Activated CD8-positive, alpha-beta memory T cell treated with anti-CD3 and anti-CD28 coated beads, Interleukin-2, amount 50 U/mL, for 48 hours (primary cell): ENCODE measurements at regions not wholly inside any gene's neighbourhood (a gene's known extent, or its start where the extent isn't known, plus 50 kb on each side); places are given as distances from the start of the nearest gene placed in this dataset.
"Not testable (repeated sequence)": the region's sequence is repeated elsewhere in the genome, so short reads cannot be mapped to it uniquely, and the experiment has no call there.

Experiments
- DNase-seq: peaks from one replicate; pipeline ENCODE4 v3.0.0-alpha.2; 2020

DNA sequence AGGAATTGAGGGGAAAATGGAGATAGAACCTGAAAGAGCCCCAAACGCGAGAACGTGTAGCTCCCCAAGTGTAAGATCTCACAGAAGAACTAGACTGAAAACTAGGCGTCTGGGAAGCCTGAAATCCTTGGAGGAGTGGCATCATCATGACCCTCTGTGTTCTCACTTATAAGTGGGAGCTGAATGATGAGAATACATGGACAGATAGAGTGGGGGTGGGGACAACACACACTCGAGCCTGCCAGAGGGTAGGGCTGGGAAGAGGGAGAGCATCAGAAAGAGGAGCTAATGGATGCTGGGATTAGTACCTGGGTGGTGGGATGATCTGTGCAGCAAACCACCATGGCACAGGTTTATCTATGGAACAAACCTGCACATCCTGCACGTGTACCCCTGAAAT is 258.7 kb upstream of the NOTCH2NLA start:
- DNase-seq, result not testable (repeated sequence)

DNA sequence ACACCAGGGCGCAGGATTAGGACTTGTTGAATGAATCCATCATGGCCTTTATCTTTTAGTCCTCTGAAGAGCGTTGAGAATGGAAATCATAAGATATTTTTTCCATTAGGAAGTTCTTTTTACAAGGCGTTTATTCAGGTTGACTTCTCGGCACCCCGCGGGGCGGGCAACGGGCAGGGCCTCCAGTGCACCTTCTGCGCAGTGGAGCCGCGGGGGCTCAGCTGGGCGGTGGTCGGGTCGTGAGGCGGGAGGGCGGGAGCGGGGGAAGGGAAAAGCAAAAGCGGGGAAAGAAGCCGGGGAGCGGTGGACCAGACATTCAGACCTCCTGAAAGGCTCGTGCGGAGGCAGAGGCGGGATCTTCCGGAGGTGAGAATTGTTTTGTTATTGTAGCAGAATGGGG is 258.3 kb upstream of the NOTCH2NLA start:
- DNase-seq, result not testable (repeated sequence)

DNA sequence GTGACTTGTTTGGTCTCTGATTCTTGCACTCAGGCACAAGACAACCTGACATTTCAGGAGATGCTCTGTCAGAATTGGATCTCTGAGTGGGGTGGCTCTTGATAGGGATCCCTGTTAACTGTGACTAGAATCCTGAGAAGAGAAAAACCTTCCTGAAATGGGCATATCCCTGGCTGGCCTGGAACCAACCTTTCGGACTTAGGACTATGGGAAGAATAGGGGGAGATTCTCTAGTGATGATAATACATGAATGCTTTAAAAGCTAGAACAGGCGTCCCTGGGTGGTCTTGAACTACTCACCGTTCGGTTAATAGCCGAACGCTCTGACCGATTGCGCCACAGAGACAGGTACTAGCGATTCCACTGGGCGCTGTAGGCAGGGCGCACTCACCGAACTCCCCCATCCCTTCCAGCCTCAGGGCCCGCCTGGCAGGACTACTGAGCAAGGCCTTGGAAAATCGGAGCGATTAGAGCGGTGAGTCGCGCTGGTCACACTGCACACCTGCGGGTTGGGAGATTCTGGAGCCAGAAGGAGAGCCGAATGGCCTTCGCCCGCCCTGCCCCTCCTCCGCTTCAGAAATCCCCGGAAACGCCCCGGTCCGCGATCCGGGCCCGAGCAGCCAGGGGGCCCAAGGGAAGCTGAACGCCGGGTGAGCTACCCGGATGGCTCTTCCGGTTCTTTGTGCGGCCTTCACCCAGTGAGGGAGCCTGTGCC is 257.6 kb upstream of the NOTCH2NLA start:
- not testable (repeated sequence) for DNase-seq

DNA sequence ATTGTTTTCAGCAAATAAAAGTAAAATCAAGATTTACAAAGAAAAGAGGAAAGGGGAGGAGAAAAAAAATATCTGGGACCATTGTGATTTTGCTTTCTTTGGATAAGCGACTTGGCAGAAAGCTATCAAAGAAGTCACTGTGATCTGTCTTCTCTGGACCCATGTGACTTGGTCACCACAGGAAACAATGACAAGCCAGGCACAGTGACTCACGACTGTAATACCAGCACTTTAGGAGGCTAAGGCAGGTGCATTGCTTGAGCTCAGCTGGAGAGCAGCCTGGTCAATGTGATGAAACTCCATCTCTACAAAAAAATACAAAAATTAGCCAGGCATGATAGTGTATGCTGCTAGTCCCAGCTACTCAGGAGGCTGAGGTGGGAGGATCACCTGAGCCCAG is 255.4 kb upstream of the NOTCH2NLA start:
- not testable (repeated sequence) for DNase-seq

DNA sequence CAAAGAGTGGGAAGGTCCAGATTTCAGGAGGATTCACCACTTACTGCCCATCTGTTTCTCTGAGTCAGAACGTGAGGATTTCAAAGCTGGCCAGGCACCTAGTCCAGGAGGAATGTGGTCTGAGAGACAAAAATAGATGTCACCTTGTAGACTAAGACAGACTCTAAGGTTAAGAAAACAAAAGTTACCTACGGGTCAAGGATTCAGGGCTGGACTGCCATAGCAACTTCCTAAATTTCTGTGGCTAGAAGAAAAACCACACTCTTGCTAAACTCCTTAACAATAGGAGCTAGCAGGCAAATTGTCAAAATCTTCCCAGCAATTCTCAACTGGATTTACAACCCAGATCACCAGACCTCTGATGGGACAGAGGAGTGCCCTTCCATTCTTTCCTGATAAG is 250.4 kb upstream of the NOTCH2NLA start:
- not testable (repeated sequence) for DNase-seq

DNA sequence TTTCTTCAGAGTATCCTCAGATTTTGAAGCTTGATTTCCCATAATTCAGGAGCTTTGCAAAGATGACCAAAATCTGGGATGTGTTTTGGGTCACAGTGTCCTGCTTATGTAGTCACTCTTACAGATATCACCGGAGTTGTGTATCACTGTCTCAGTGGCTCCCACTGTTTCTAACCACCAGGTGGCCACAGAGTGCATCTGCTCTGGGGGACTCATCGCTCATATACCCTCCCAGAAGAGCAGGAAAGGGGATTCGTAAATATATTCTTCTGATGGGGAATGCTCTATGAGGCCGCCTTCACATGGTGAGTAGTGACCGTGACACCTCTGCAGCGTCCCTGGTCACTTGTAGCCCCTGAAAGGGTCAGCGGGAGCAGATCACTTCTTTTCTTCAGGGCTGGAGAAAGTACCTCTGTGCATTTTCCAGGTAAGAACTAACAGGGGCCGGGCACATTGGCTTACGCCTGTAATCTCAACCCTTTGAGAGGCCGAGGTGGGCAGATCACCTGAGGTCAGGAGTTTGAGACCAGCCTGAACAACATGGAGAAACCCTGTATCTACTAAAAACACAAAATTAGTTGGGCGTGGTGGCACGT is 249.4 kb upstream of the NOTCH2NLA start:
- not testable (repeated sequence) for DNase-seq

DNA sequence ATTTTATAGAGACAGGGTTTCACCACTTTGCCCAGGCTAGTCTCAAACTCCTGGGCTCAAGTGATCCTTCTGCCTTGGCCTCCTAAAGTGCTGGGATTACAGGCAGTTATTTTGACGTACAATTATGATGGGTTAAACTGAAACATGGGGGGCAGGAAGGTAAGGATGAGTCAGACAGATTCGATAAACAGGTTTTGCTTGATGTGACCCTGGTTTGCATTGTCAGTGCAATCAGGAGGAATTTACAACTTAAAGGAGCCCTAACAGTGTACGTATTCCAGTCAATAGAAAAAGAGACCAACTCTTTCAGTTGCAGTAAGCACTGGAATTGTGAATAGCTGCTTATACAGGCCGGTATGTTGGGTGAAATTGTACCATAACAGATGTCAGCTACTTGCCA is 246.3 kb upstream of the NOTCH2NLA start:
- not testable (repeated sequence) for DNase-seq

DNA sequence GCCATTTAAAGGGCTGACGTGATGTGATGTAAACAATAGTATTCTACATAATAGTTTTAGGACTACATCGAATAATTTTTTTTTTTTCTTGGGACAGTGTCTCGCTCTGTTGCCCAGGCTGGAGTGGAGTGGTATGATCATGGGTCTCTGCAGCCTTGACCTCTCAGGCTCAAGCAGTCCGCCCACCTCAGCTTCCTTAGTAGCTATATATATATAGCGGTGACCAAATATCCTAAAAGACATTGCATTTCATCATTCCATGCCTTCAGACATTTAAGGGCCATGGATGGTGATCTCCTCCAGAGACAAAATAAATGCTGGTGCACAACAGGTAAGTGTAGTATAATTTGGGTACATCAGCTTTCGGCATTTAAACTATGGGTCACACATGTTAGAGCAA is 245.4 kb upstream of the NOTCH2NLA start:
- DNase-seq, result not testable (repeated sequence)

DNA sequence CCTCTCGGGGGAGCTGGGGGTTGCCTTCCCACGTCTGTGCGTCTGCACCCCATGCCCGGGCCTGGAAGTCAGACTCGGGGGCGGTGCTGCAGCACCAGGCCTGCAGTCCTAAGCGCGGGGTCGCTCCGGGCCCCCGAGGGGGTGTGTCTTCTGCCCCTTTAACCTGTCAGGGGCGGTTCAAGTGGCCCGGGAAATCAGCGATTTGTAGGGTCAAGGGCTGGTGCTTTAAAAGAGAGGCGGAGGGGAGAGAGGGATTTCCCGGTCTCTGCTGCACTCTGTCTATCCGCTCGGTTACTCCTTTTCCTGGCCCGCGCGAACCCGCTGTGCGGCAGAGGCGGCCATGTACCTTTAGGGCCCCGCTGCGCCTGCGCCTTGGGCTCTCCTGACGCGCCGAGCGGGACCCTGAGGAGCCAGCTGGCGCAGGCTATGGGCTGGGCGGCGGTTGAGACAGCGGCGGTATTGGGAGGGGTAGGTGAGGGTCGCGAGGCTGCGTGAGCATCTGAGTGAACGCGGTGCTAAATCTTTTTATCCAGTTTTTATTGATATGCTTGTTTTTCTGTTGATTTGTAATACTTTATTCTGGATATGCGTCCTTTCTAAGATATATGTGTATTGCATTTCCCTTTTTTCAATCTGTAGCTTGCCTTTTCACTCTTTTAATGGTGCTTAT is 243.5 kb upstream of the NOTCH2NLA start:
- peak; percentile 89 for DNase-seq

DNA sequence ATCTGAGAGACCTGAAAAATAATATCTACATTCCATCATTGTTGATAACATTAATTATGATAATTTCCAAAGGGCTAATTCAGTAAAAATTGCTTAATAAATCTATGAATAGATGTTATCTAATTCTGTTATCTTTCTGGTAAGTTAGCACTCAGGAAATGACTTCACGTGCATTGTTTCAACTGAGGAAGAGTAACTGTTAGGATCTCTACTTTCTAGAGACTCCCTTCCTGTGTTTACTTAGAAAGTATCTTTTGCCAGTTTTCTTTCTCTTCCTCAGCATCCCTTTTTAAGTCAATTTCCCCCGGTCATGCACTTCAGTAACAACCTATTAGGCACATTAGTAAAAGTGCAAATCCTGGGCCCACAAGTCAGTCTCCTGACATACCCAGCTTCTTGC is 231.1 kb upstream of the NOTCH2NLA start:
- DNase-seq, result not testable (repeated sequence)

DNA sequence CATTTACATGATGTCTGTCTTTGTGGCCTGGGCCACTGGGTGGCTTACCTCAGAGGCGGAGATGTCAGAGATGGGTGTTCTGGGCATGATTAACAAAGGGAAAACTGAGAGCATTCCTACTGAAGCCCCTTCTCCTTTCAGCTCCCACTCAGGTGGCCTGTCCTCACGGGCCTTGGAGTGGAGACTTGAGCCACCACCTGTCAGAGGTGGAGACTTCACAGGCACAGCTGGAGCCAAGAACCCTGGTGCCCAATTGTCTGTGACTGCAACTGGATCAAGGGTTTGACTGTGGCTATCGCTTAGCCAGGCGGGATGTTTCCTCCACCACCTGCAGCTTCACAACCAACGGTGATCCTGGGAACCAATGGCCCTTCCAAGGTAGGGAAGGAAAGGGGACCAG is 230.5 kb upstream of the NOTCH2NLA start:
- DNase-seq, result not testable (repeated sequence)

DNA sequence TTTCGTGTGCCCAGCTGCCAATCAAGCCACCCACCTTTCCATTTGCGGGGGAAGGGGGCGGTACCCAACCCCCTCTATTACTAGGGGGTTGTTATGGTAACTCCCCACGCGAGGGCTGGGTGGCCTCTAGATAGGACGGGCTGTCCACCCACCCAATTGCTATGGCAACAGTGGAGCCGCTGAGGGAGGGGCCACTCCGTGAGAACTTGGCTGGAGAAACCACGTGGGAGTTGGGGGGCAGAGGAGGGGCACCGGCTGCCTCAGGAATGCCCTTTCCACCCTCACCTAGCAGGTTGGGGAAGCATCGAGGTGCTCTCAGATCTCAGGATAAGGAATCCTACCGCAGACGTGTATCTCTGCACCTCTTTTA is 220.0 kb upstream of the NOTCH2NLA start:
- not testable (repeated sequence) for DNase-seq

DNA sequence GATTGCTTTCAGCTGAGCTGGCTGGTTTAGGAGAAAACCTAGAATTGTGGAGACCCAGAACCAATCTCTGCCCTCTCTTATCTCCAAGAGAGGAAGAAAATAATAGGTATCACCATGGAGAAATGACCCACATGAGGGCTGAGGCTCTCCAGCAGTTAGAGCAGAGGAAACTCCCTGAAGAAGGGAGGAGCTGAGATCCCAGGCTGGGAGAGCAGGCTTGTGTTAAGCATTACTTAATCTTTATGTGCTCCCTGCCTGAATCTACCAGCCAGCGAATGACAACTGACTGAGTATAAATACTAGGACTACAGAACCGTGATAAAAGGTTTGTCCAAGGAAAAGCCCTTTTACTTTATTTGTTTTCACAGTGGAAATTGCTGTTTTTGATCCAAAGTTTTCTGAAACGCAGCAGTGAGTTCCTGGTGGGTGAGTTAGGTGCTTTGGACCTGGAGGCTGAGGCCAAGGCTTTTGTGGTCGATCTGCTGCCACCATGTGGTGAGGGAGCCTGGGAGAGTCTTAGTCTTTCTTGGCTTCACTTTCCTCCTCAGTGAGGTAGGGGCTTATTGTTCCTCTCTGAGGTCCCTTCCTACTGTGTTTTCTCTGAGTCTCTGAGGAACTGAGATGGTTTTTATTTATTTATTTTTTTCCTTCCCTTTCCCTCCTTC is 219.5 kb upstream of the NOTCH2NLA start:
- not testable (repeated sequence) for DNase-seq

DNA sequence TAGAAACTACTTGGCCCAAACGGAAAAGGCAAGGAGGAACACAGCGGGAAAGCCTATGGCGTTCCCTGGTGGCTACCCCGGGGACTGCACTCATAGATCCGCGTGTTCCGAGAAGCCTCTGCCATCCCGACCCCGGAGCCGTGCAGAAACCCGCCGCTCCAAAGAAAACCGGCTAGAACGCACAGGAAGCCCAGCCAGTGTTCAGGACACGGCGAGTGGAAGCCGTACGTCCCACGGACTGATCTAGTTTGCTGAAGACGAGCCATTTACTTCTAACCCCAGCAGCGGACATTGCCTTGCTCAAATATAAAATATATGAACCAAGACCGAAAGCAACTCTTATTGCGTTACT is 215.0 kb upstream of the NOTCH2NLA start:
- DNase-seq, result peak; percentile 73

DNA sequence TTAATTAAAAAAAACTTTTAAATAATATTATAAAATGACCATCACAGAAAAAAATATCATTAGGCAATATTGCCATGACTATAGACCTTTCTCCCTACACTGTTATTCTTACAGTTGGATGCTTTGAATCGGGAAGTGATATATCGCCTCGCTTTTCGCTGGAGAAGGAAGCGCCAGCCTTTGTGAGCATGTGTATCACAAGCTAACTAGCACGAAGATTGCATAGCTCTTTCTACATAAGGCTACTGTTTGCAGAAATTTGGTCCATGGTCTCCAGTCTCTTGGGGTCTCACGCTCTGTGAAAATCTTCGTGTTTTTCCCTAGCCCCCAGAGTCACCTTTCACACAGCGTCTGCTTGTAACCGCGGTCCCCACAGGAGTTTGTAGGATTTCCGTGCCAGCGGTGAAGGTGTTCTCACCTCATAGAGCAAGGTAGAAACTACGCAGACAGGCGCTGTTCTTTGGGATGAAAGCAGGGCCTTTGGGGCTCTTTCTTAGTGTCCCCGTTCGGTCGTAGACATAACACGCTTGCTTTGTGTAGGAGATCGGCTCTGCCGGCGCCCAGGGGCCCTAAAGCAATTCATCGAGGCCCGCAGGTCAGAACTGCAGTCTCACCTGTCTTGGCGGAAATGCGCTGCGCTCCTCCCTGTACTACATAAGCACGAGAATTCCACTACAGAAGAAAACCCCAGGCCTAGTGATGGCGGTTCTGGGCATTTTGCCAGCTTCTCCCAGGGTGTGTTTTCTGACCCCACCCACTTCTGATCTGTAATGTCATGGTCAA is 214.5 kb upstream of the NOTCH2NLA start:
- DNase-seq, result not testable (repeated sequence)

DNA sequence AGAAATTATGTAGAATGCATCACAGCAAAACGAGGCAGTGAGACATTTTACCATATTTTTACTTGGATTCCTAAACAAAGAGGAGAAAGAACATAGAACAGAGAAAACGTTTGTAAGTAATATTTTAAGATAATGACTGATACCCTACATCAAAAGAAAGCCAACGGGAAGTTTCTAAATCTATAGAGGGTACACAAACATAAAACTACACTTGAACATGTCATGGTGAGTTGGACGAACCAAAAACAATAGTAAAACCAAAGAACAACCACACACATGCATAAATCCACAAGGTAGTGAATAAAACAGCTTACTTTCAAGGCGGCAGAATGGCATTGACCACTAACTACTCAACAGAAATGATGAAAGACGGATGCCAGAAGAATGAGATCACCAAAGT is 209.7 kb upstream of the NOTCH2NLA start:
- DNase-seq, result not testable (repeated sequence)

DNA sequence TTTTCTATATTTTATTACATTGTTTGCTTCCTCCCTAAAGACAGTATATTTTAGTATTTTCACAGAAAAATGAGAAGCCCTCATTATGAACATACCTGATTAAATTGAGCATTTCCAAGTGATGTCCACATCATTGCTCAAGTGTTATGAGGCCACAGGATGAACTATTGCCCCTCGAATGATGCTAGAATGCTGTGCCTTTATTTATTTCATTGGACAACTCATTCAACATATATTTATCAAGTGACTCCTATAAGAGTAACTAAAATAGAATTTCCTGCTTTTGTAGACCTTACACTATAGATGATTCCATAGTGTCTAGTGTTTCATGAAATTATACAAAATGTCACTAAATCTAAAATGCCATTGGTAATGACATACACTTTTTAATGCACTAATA is 187.8 kb upstream of the NOTCH2NLA start:
- not testable (repeated sequence) for DNase-seq

DNA sequence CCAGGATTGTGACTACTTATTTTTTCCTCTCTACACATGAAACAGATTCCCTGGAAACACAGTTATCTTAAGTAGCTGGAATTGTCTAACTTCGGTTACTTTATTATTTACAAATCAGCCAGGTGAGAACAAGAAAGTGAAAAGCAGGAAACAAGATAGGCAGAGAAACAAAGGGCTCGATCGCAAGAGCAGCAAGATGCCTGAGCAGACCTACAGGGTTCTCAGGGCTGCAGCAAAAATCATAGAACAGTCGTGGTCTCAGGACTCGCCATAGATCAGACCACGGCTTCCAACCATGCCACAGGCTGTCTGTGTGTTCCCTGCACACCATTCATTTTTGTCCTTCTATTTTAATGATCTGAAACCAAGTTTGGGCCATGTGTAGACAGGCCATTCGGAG is 186.2 kb upstream of the NOTCH2NLA start:
- DNase-seq, result not testable (repeated sequence)

DNA sequence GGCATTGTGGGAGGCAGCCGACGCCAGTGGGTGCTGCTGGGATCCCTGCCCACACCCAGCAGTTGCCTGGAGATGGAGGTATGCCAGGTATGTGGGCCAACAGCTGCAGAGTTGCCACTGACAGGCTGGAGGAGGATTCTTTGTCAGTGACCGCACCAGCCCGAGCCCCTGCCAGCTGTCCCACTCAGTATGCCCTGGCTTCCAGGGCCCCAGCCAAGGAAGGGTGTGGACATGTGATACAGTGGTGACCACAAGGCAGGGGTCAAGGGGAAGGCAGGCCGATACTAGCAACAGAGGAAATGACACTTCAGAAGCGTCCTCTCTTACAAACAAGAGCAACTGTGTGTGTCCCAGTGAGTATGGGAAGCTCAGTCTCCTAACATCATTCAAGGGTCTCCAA is 185.1 kb upstream of the NOTCH2NLA start:
- DNase-seq, result not testable (repeated sequence)

DNA sequence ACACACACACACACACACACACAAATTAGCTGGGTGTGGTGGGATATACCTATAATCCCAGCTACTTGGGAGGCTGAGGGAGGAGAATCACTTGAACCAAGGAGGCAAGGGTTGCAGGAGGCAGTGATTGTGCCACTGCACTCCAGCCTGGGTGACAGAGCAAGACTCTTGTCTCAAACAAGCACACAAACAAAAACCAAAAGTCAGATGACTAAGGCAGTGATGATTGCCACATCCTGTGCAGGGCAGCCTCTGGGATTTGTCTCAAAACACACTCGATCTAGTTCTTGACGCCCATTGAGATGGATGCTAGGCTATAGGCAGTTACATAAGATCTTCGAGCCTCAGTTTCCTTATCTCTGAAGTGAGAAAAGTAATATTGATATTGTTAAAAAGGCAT is 183.1 kb upstream of the NOTCH2NLA start:
- DNase-seq, result not testable (repeated sequence)

DNA sequence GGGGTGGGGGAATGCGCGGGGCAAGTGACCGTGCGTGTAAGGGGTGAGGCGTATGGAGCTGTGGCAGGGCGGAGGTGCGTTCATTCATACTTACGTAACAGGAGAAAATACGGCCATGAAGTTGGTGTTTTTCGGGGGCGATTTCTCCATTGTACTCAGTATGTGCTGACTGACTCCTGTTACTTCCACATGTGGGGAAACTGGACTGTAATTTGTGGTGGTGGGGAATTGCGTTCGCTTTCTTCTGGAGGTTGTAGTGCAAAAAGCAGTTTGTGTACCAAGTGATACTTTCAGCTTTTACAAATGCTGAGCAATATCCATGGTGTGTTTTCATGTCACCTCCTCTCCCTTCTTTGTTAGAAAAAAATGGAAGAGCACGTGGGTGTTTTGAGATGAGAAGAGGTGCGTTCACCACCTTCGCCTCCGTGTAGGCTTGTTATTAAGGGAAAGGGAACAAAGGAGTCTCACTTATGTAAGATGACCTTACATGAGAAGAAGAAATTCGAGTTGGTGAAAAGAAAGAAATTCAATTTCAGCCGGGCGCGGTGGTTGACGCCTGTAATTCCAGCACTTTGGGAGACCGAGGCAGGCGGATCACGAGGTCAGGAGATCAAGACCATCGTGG is 181.1 kb upstream of the NOTCH2NLA start:
- not testable (repeated sequence) for DNase-seq

DNA sequence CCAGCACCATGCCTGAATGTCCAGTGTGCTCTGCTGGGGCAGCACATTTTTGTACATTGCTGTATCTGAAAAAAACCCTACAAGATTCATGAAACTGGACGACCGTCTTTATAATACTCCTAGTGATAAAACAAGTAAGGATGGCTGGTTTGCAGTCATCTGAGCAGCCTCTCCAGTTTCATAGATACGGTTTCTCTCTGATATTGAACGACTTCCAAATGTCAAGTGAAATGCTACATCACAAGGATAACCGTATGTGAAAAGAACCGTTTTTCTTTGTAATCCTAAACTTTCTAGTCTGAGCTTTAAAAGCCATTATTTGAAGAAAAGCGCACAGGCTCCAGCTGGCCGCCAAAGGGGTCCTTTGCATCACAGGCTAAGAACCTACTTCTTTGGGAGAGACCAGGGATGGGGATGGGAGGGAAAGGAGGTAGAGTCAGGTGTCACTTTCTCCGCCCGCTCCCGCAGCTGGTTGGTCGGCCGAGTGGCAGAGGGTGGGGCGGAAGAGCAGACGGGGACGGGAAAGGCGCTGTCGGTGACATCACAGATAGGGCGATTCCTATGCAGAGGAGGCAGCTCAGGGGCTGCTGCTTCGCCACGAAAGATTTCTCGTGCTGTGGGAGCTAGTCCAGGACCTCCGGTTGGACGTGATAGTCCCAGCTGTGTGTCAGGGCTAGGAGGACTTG is 180.4 kb upstream of the NOTCH2NLA start:
- DNase-seq, result not testable (repeated sequence)
